ENCODE measurements at regions not wholly inside any gene's neighbourhood (a gene's known extent, or its start where the extent isn't known, plus 50 kb on each side); places are given as distances from the start of the nearest gene placed in this dataset.

- no peak for TF ChIP-seq CTCF (IDR thresholded peaks at IDR 0.05 in 2 of 3, conservative IDR thresholded peaks at IDR 0.05 in 1 of 3; ENCODE audit: borderline replicate concordance in 1 of 3, insufficient read depth in 1 of 3, low read depth in 2 of 3, low read length in 2 of 3)
- no peak for TF ChIP-seq JUND (IDR thresholded peaks at IDR 0.05)
- TF ChIP-seq SIN3A (IDR thresholded peaks at IDR 0.05; ENCODE audit: low read depth), result no peak
- TF ChIP-seq EZH2 (IDR thresholded peaks at IDR 0.05), result no peak
- no peak for TF ChIP-seq YY1 (IDR thresholded peaks at IDR 0.05; ENCODE audit: extremely low read depth, insufficient replicate concordance, low read depth, low read length)
- TF ChIP-seq, protein P1, sequence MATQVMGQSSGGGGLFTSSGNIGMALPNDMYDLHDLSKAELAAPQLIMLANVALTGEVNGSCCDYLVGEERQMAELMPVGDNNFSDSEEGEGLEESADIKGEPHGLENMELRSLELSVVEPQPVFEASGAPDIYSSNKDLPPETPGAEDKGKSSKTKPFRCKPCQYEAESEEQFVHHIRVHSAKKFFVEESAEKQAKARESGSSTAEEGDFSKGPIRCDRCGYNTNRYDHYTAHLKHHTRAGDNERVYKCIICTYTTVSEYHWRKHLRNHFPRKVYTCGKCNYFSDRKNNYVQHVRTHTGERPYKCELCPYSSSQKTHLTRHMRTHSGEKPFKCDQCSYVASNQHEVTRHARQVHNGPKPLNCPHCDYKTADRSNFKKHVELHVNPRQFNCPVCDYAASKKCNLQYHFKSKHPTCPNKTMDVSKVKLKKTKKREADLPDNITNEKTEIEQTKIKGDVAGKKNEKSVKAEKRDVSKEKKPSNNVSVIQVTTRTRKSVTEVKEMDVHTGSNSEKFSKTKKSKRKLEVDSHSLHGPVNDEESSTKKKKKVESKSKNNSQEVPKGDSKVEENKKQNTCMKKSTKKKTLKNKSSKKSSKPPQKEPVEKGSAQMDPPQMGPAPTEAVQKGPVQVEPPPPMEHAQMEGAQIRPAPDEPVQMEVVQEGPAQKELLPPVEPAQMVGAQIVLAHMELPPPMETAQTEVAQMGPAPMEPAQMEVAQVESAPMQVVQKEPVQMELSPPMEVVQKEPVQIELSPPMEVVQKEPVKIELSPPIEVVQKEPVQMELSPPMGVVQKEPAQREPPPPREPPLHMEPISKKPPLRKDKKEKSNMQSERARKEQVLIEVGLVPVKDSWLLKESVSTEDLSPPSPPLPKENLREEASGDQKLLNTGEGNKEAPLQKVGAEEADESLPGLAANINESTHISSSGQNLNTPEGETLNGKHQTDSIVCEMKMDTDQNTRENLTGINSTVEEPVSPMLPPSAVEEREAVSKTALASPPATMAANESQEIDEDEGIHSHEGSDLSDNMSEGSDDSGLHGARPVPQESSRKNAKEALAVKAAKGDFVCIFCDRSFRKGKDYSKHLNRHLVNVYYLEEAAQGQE (IDR thresholded peaks at IDR 0.05; ENCODE audit: low read depth), result no peak
- TF ChIP-seq ELF1 (IDR thresholded peaks at IDR 0.05; ENCODE audit: borderline replicate concordance, low read depth), result no peak
Measured at GRCh38 chr14:101252443-101253214, 308.7 kb upstream of the DIO3 start.
